ENCODE measurements at regions not wholly inside any gene's neighbourhood (a gene's known extent, or its start where the extent isn't known, plus 50 kb on each side); places are given as distances from the start of the nearest gene placed in this dataset.

DNA sequence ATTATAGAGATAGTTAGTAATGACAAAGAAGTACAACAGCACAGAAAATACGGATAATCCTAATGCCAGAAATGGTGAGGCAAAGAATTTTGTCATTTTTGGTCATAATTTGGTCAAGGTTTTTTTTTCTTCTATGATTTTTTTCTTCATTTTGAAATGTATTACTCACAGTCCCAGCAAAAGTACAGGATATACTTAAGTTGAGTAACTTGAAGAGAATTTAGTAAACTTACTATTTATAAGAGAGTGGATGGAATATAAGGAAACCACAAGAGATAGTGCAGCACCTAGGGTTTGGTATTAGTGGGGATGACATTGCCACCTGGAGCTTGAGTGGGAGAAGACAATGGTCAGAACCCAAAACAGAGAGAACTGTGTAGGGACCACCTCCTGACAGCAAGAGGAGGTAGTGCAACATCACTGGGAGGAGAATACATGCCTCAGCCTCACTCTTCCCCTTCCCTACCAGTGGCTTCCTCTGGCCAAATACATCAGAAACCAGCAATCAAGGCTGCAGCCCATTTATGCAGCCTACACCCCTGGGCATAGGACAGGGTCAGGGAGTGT is 434.5 kb upstream of the TRPC7 start:
- no peak overlapping the region for H3K27ac Mint-ChIP-seq

DNA sequence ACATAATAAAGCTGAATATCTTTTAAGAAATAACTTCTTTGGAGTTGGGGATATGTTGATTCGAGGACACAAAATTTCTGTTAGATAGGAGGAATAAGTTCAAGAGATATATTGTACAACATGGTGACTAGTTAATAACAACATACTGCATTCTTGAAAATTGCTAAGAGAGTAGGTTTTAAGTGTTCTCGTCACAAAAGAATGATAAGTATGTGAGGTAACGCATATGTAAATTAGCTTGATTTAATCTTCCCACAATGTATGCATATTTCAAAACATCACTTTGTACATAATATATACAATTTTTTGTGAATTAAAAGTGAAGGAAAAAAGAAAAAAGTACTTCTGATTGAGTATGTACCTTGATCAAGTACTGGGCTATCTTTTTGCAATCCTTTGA is 428.0 kb upstream of the TRPC7 start:
- no peak for ATAC-seq (ENCODE audit: low read depth)
- no peak overlapping the region for H3K4me3 Mint-ChIP-seq
- no peak overlapping the region for H3K27ac Mint-ChIP-seq
- no peaks in the 10 kb centered on the region for H3K36me3 Mint-ChIP-seq
- no peaks in the 10 kb centered on the region for H3K4me1 Mint-ChIP-seq
- peaks cover 5% of the 10 kb centered on the region for H3K9me3 Mint-ChIP-seq
- no peaks in the 10 kb centered on the region for H3K27me3 Mint-ChIP-seq
- DNase-seq = no peak
- POLR2A ChIA-PET = no interaction called here

More for the DNA sequence above, 434.5 kb upstream of the TRPC7 start:
- DNase-seq (no peak), ATAC-seq (ENCODE audit: low read depth) (no peak)
- no peaks in the 10 kb centered on the region for H3K27me3 Mint-ChIP-seq
- H3K4me3 Mint-ChIP-seq = no peak overlapping the region
- no peaks in the 10 kb centered on the region for H3K4me1 Mint-ChIP-seq
- no peaks in the 10 kb centered on the region for H3K9me3 Mint-ChIP-seq
- POLR2A ChIA-PET = no interaction called here
- no peaks in the 10 kb centered on the region for H3K36me3 Mint-ChIP-seq

DNA sequence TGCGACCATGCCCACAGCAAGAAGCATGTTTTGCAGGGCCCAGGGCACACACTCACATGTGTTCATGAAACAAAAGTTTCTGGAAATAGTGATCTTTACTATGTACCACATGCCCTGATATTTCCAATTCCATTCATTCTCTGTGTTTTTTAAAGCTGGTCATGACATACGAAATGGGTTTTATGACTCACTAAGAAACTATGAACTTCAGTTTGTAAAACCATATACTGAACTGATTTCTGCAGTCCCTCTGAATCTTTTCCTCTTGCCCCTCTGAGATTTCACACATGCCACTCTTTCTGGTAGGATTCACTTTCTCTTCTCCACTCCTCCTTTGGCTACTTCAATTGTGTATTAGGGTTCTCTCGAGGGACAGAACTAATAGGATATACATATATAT is 416.1 kb upstream of the TRPC7 start:
- Mint-ChIP-seq H3K27ac (no peak overlapping the region), H3K27me3 (no peaks in the 10 kb centered on the region)
- no peak for ATAC-seq (ENCODE audit: low read depth)

GRCh38 chr5:136780518-136780917 is 415.2 kb upstream of the TRPC7 start:
- no peaks in the 10 kb centered on the region for H3K27me3 Mint-ChIP-seq
- H3K36me3 Mint-ChIP-seq = no peaks in the 10 kb centered on the region
- POLR2A ChIA-PET = no interaction called here
- H3K9me3 Mint-ChIP-seq = no peaks in the 10 kb centered on the region
- no peak for DNase-seq
- no peak overlapping the region for H3K4me3 Mint-ChIP-seq
- H3K27ac Mint-ChIP-seq = no peak overlapping the region
- no peaks in the 10 kb centered on the region for H3K4me1 Mint-ChIP-seq
- ATAC-seq (ENCODE audit: low read depth) = no peak

More for the DNA sequence above, 416.1 kb upstream of the TRPC7 start:
- DNase-seq = no peak
- Mint-ChIP-seq H3K36me3 (no peaks in the 10 kb centered on the region), H3K4me3 (no peak overlapping the region), H3K4me1 (no peaks in the 10 kb centered on the region), H3K9me3 (no peaks in the 10 kb centered on the region)
- POLR2A ChIA-PET = no interaction called here

- Mint-ChIP-seq H3K4me1 (no peaks in the 10 kb centered on the region), H3K4me3 (no peak overlapping the region), H3K27ac (no peak overlapping the region), H3K27me3 (no peaks in the 10 kb centered on the region), H3K9me3 (no peaks in the 10 kb centered on the region), H3K36me3 (no peaks in the 10 kb centered on the region)
- ATAC-seq (ENCODE audit: low read depth) (no peak), DNase-seq (no peak)
- POLR2A ChIA-PET = no interaction called here
Observed at GRCh38 chr5:136776022-136776927, 410.9 kb upstream of the TRPC7 start.

- DNase-seq (no peak), ATAC-seq (ENCODE audit: low read depth) (no peak)
- no peaks in the 10 kb centered on the region for H3K27me3 Mint-ChIP-seq
- H3K4me3 Mint-ChIP-seq = no peak overlapping the region
- no peak overlapping the region for H3K27ac Mint-ChIP-seq
- POLR2A ChIA-PET = no interaction called here
- H3K9me3 Mint-ChIP-seq = no peaks in the 10 kb centered on the region
- no peaks in the 10 kb centered on the region for H3K36me3 Mint-ChIP-seq
- H3K4me1 Mint-ChIP-seq = no peaks in the 10 kb centered on the region
Observed at GRCh38 chr5:136772491-136772890, 407.1 kb upstream of the TRPC7 start.

- POLR2A ChIA-PET = no interaction called here
- Mint-ChIP-seq H3K4me3 (no peak overlapping the region), H3K27me3 (no peaks in the 10 kb centered on the region), H3K9me3 (no peaks in the 10 kb centered on the region), H3K27ac (no peak overlapping the region), H3K36me3 (no peaks in the 10 kb centered on the region), H3K4me1 (no peaks in the 10 kb centered on the region)
- peak; percentile 37 for DNase-seq
- no peak for ATAC-seq (ENCODE audit: low read depth)
Observed at GRCh38 chr5:136769900-136770684, 404.7 kb upstream of the TRPC7 start.

DNA sequence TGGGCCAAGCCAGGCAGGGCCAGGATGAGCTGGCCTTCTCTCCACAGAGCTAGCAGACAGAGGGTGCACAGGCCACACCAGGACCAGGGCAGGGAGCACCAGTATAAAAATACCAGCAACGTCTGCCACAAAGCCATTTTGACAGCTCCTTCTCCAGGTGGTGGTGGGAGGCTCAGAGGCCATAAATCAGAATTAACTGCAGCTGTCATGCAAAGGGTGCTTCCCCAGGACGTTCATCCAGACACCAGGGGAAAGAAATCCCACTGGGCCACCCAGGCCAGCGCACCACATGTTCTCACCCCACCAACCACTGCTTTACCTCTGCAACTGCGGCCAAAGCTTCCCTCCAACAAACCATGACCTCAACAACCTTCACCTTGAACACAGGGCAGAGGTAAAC is 403.7 kb upstream of the TRPC7 start:
- H3K4me3 Mint-ChIP-seq = no peak overlapping the region

DNA sequence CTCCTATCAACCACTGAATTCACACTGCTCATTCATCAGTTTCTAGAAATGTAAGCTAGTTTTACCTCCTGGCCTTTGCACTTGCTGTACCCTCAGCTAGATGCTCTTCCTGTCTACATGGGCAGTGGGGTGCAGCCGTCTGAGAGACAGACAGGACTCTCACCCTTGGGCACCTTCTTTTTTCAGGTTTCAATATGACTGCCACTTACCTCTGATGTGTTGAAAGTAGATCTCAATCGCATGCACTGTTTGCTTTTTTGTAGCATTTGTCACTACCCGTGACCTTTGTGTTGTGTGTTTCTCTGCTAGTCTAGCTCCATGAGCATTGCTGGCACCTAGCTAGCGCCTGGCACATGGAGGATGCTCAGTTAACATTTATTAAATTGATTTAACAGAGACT is 403.1 kb upstream of the TRPC7 start:
- no peak overlapping the region for H3K4me3 Mint-ChIP-seq
- H3K9me3 Mint-ChIP-seq = no peaks in the 10 kb centered on the region
- DNase-seq = no peak
- no peak for ATAC-seq (ENCODE audit: low read depth)
- no peaks in the 10 kb centered on the region for H3K27me3 Mint-ChIP-seq
- no peak overlapping the region for H3K27ac Mint-ChIP-seq
- POLR2A ChIA-PET = no interaction called here
- no peaks in the 10 kb centered on the region for H3K4me1 Mint-ChIP-seq
- H3K36me3 Mint-ChIP-seq = no peaks in the 10 kb centered on the region

More for the DNA sequence above, 403.7 kb upstream of the TRPC7 start:
- no peaks in the 10 kb centered on the region for H3K9me3 Mint-ChIP-seq
- H3K27me3 Mint-ChIP-seq = no peaks in the 10 kb centered on the region
- no peak for ATAC-seq (ENCODE audit: low read depth)
- no peaks in the 10 kb centered on the region for H3K4me1 Mint-ChIP-seq
- H3K27ac Mint-ChIP-seq = no peak overlapping the region
- no peaks in the 10 kb centered on the region for H3K36me3 Mint-ChIP-seq
- POLR2A ChIA-PET = no interaction called here
- no peak for DNase-seq

GRCh38 chr5:136766456-136766855 is 401.1 kb upstream of the TRPC7 start:
- H3K27ac Mint-ChIP-seq = no peak overlapping the region
- no peaks in the 10 kb centered on the region for H3K9me3 Mint-ChIP-seq
- no peaks in the 10 kb centered on the region for H3K36me3 Mint-ChIP-seq
- POLR2A ChIA-PET = no interaction called here
- DNase-seq = no peak
- no peak overlapping the region for H3K4me3 Mint-ChIP-seq
- H3K27me3 Mint-ChIP-seq = no peaks in the 10 kb centered on the region
- no peaks in the 10 kb centered on the region for H3K4me1 Mint-ChIP-seq
- ATAC-seq (ENCODE audit: low read depth) = no peak

DNA sequence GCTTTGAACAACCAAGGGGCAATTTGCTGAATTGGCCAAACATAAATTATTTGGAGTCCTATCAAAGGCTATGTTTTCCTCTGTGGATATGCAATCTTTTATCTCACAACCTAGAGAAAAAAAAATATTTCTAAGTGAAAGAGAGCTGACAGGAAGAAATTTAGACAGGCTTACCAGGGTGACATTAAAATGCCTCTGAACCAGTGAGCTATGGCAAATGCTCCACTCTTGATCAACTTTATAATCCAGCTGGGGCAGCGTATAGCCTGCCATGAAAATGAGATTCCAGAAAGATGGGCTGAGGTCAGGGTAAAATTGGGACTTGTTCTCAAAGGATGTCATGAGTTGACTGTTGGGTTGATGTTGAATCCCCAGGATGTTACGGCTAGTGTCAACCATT is 399.3 kb upstream of the TRPC7 start:
- no peak for ATAC-seq (ENCODE audit: low read depth)
- DNase-seq = no peak
- H3K36me3 Mint-ChIP-seq = no peaks in the 10 kb centered on the region
- POLR2A ChIA-PET = no interaction called here
- no peak overlapping the region for H3K4me3 Mint-ChIP-seq
- H3K27me3 Mint-ChIP-seq = no peaks in the 10 kb centered on the region
- no peaks in the 10 kb centered on the region for H3K9me3 Mint-ChIP-seq
- H3K4me1 Mint-ChIP-seq = no peaks in the 10 kb centered on the region
- no peak overlapping the region for H3K27ac Mint-ChIP-seq

GRCh38 chr5:136763548-136763947 is 398.2 kb upstream of the TRPC7 start:
- POLR2A ChIA-PET = no interaction called here
- Mint-ChIP-seq H3K27me3 (no peaks in the 10 kb centered on the region), H3K9me3 (no peaks in the 10 kb centered on the region), H3K4me1 (no peaks in the 10 kb centered on the region), H3K27ac (no peak overlapping the region), H3K4me3 (no peak overlapping the region), H3K36me3 (no peaks in the 10 kb centered on the region)
- no peak for ATAC-seq (ENCODE audit: low read depth)
- no peak for DNase-seq

DNA sequence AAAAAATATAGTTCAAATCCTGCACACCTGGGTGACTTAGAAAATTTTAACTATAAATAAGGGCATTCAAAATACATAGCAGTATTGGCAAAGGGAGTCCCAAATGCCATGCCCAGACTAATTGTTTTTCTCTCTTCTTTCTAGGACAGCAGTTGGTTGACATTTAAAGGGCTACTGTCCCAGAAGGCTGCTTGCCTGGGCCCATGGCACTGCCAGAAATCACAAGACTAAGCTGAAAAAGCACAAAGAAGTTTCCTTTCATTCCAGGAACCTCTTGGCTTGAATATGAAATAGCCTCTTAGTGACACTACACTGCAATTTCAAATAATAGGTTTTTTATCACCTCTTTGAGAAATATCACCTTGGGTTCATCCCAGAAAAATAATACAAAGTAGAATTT is 388.9 kb upstream of the TRPC7 start:
- no peak for DNase-seq
- no peak for ATAC-seq (ENCODE audit: low read depth)
- no peaks in the 10 kb centered on the region for H3K36me3 Mint-ChIP-seq
- POLR2A ChIA-PET = no interaction called here
- H3K4me3 Mint-ChIP-seq = no peak overlapping the region
- H3K27me3 Mint-ChIP-seq = no peaks in the 10 kb centered on the region
- no peak overlapping the region for H3K27ac Mint-ChIP-seq
- peaks cover 1% of the 10 kb centered on the region for H3K4me1 Mint-ChIP-seq
- peaks cover 1% of the 10 kb centered on the region for H3K9me3 Mint-ChIP-seq
